ENCODE measurements at regions not wholly inside any gene's neighbourhood (a gene's known extent, or its start where the extent isn't known, plus 50 kb on each side); places are given as distances from the start of the nearest gene placed in this dataset.
"Not testable (repeated sequence)": the region's sequence is repeated elsewhere in the genome, so short reads cannot be mapped to it uniquely, and the experiment has no call there.

- Histone ChIP-seq H3K27me3 (ENCODE audit: insufficient read depth, poor library complexity, severe bottlenecking) (no peaks in the 10 kb centered on the region), H3K27ac (replicated peaks) (no peak overlapping the region), H3K4me3 (replicated peaks; ENCODE audit: insufficient read depth, low read length) (no peak overlapping the region)
- no peak for DNase-seq (ENCODE audit: low read depth in 1 of 2, low spot score in 1 of 2)
- no peak for TF ChIP-seq POLR2AphosphoS5 (IDR thresholded peaks at IDR 0.05; ENCODE audit: low read depth)
- TF ChIP-seq REST (IDR thresholded peaks at IDR 0.05; ENCODE audit: insufficient replicate concordance, low read depth) = no peak
Measured at GRCh38 chr16:35210681-35211433, 1751.4 kb downstream of the TP53TG3F start.

GRCh38 chr16:35214840-35215239 is 1755.4 kb downstream of the TP53TG3F start:
- no peak overlapping the region for H3K27ac ChIP-seq (replicated peaks)
- TF ChIP-seq GABPA (IDR thresholded peaks at IDR 0.05; ENCODE audit: low read depth) (no peak), SPI1 (IDR thresholded peaks at IDR 0.05; ENCODE audit: borderline replicate concordance, low read depth) (no peak), POLR2AphosphoS5 (IDR thresholded peaks at IDR 0.05; ENCODE audit: low read depth) (no peak), REST (IDR thresholded peaks at IDR 0.05; ENCODE audit: insufficient replicate concordance, low read depth) (no peak)
- TF ChIP-seq, protein P1, sequence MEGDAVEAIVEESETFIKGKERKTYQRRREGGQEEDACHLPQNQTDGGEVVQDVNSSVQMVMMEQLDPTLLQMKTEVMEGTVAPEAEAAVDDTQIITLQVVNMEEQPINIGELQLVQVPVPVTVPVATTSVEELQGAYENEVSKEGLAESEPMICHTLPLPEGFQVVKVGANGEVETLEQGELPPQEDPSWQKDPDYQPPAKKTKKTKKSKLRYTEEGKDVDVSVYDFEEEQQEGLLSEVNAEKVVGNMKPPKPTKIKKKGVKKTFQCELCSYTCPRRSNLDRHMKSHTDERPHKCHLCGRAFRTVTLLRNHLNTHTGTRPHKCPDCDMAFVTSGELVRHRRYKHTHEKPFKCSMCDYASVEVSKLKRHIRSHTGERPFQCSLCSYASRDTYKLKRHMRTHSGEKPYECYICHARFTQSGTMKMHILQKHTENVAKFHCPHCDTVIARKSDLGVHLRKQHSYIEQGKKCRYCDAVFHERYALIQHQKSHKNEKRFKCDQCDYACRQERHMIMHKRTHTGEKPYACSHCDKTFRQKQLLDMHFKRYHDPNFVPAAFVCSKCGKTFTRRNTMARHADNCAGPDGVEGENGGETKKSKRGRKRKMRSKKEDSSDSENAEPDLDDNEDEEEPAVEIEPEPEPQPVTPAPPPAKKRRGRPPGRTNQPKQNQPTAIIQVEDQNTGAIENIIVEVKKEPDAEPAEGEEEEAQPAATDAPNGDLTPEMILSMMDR (IDR thresholded peaks at IDR 0.05; ENCODE audit: insufficient read depth, low read length) = no peak
- H3K27me3 ChIP-seq (ENCODE audit: insufficient read depth, poor library complexity, severe bottlenecking) = no peaks in the 10 kb centered on the region
- H3K4me3 ChIP-seq (replicated peaks; ENCODE audit: insufficient read depth, low read length) = no peak overlapping the region
- no peak for DNase-seq (ENCODE audit: low read depth in 1 of 2, low spot score in 1 of 2)

GRCh38 chr16:35215287-35215686 is 1755.9 kb downstream of the TP53TG3F start:
- H3K27me3 ChIP-seq (ENCODE audit: insufficient read depth, poor library complexity, severe bottlenecking) = no peaks in the 10 kb centered on the region
- TF ChIP-seq GABPA (IDR thresholded peaks at IDR 0.05; ENCODE audit: low read depth) = no peak
- TF ChIP-seq, protein P1 (IDR thresholded peaks at IDR 0.05; ENCODE audit: insufficient read depth, low read length) = no peak
- no peak for TF ChIP-seq POLR2AphosphoS5 (IDR thresholded peaks at IDR 0.05; ENCODE audit: low read depth)
- TF ChIP-seq REST (IDR thresholded peaks at IDR 0.05; ENCODE audit: insufficient replicate concordance, low read depth) = no peak
- TF ChIP-seq SPI1 (IDR thresholded peaks at IDR 0.05; ENCODE audit: borderline replicate concordance, low read depth) = no peak
- H3K4me3 ChIP-seq (replicated peaks; ENCODE audit: insufficient read depth, low read length) = no peak overlapping the region
- DNase-seq (ENCODE audit: low read depth in 1 of 2, low spot score in 1 of 2) = no peak
- H3K27ac ChIP-seq (replicated peaks) = no peak overlapping the region

- not testable (repeated sequence) for H3K27me3 ChIP-seq (ENCODE audit: insufficient read depth, poor library complexity, severe bottlenecking); DNase-seq (ENCODE audit: low read depth in 1 of 2, low spot score in 1 of 2); H3K4me3 ChIP-seq (replicated peaks; ENCODE audit: insufficient read depth, low read length)
Measured at GRCh38 chr16:35216261-35216660, 1756.8 kb downstream of the TP53TG3F start.

More at GRCh38 chr16:35216261-35216660, 1756.8 kb downstream of the TP53TG3F start:
- not testable (repeated sequence) for H3K27ac ChIP-seq (replicated peaks)
